Hepatocyte (in vitro differentiated cells): ENCODE measurements at regions not wholly inside any gene's neighbourhood (a gene's known extent, or its start where the extent isn't known, plus 50 kb on each side); places are given as distances from the start of the nearest gene placed in this dataset.

Experiments used
- EZH2 ChIP-seq: fragments of 200-600 bp; sonication (generic); IDR thresholded peaks from 2 replicates; pipeline ENCODE4 v1.6.1; 2016; ENCODE audit warnings: antibody characterized with exemption, mild to moderate bottlenecking, borderline replicate concordance
- EZH2phosphoT487 ChIP-seq: fragments of 200-600 bp; sonication (generic); IDR thresholded peaks from one replicate; pipeline ENCODE4 v1.6.1; 2018; ENCODE audit warnings: antibody characterized with exemption, mild to moderate bottlenecking, low read depth, moderate library complexity; ENCODE audit not compliant: unreplicated experiment, severe bottlenecking
- TF ChIP-seq, protein P1 (sequence below): fragments of 200-600 bp; sonication (generic); IDR thresholded peaks from 2 replicates; pipeline ENCODE4 v1.5.1; 2016; ENCODE audit warnings: antibody characterized with exemption, mild to moderate bottlenecking; ENCODE audit not compliant: poor library complexity

- TF ChIP-seq, protein P1, sequence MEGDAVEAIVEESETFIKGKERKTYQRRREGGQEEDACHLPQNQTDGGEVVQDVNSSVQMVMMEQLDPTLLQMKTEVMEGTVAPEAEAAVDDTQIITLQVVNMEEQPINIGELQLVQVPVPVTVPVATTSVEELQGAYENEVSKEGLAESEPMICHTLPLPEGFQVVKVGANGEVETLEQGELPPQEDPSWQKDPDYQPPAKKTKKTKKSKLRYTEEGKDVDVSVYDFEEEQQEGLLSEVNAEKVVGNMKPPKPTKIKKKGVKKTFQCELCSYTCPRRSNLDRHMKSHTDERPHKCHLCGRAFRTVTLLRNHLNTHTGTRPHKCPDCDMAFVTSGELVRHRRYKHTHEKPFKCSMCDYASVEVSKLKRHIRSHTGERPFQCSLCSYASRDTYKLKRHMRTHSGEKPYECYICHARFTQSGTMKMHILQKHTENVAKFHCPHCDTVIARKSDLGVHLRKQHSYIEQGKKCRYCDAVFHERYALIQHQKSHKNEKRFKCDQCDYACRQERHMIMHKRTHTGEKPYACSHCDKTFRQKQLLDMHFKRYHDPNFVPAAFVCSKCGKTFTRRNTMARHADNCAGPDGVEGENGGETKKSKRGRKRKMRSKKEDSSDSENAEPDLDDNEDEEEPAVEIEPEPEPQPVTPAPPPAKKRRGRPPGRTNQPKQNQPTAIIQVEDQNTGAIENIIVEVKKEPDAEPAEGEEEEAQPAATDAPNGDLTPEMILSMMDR: no peak
- TF ChIP-seq EZH2: no peak
- TF ChIP-seq EZH2phosphoT487: no peak
Measured at GRCh38 chr1:224874775-224875174, 54.7 kb upstream of the DNAH14 start.
